Astrocyte (in vitro differentiated cells and primary cell): ENCODE measurements at regions not wholly inside any gene's neighbourhood (a gene's known extent, or its start where the extent isn't known, plus 50 kb on each side); places are given as distances from the start of the nearest gene placed in this dataset.
A peak's percentile ranks its signal among the peaks of the same experiment; 100 is the strongest.

ENCODE experiments used
- DNase-seq: peaks from one replicate; pipeline ENCODE4 v3.0.0-alpha.2; 2010; ENCODE audit warnings: low read depth
- FAIRE-seq: peaks from 2 replicates; lab custom pipeline; 2011; peaks lifted over from hg19 to GRCh38; lab: Jason Lieb, UNC
- H2AFZ ChIP-seq: 2 replicates; pipeline ENCODE4 v1.6.0; 2012; ENCODE audit warnings: low read depth, low read length, inconsistent platforms
- H3K27ac ChIP-seq: 2 replicates; pipeline ENCODE4 v1.5.1; 2011; ENCODE audit warnings: low read depth, low read length, inconsistent platforms
- H3K27me3 ChIP-seq: 2 replicates; pipeline ENCODE4 v1.6.0; 2011; ENCODE audit warnings: low read length, inconsistent platforms; ENCODE audit not compliant: insufficient read depth
- H3K36me3 ChIP-seq: 2 replicates; pipeline ENCODE4 v1.5.1; 2011; ENCODE audit warnings: low read length, inconsistent platforms; ENCODE audit not compliant: insufficient read depth
- H3K4me1 ChIP-seq: 2 replicates; pipeline ENCODE4 v1.5.1; 2011; ENCODE audit warnings: low read length, inconsistent platforms; ENCODE audit not compliant: insufficient read depth
- H3K4me2 ChIP-seq: 2 replicates; pipeline ENCODE4 v1.6.0; 2012; ENCODE audit warnings: low read length, inconsistent platforms
- H3K4me3 ChIP-seq: 2 replicates; pipeline ENCODE4 v1.5.1; 2011; ENCODE audit warnings: low read depth, mild to moderate bottlenecking, low read length, inconsistent platforms; ENCODE audit not compliant: insufficient read depth
- H3K79me2 ChIP-seq: 2 replicates; pipeline ENCODE4 v1.6.0; 2012; ENCODE audit warnings: mild to moderate bottlenecking, low read length, inconsistent platforms; ENCODE audit not compliant: insufficient read depth
- H3K9ac ChIP-seq: 2 replicates; pipeline ENCODE4 v1.6.0; 2012; ENCODE audit warnings: mild to moderate bottlenecking, low read length, inconsistent platforms
- H3K9me3 ChIP-seq: 2 replicates; pipeline ENCODE4 v1.5.1; 2012; ENCODE audit warnings: low read depth, mild to moderate bottlenecking, low read length, inconsistent platforms; ENCODE audit not compliant: insufficient read depth
- H4K20me1 ChIP-seq: 2 replicates; pipeline ENCODE4 v1.6.0; 2012; ENCODE audit warnings: low read length, inconsistent platforms; ENCODE audit not compliant: insufficient read depth
- H3K27ac Mint-ChIP-seq: one replicate; pipeline ENCODE4 v1.8.0; 2021; ENCODE audit warnings: mild to moderate bottlenecking, mixed read lengths; ENCODE audit not compliant: unreplicated experiment
- H3K27me3 Mint-ChIP-seq: one replicate; pipeline ENCODE4 v1.8.0; 2021; ENCODE audit warnings: low read depth, mixed read lengths; ENCODE audit not compliant: unreplicated experiment
- H3K36me3 Mint-ChIP-seq: one replicate; pipeline ENCODE4 v1.8.0; 2021; ENCODE audit warnings: low read depth, mixed read lengths; ENCODE audit not compliant: unreplicated experiment
- H3K4me1 Mint-ChIP-seq: one replicate; pipeline ENCODE4 v1.8.0; 2021; ENCODE audit warnings: low read depth, mixed read lengths; ENCODE audit not compliant: unreplicated experiment
- H3K4me3 Mint-ChIP-seq: one replicate; pipeline ENCODE4 v1.8.0; 2021; ENCODE audit warnings: mild to moderate bottlenecking, moderate library complexity, mixed read lengths; ENCODE audit not compliant: unreplicated experiment
- H3K9me3 Mint-ChIP-seq: one replicate; pipeline ENCODE4 v1.8.0; 2021; ENCODE audit warnings: mild to moderate bottlenecking, mixed read lengths; ENCODE audit not compliant: unreplicated experiment
- CTCF ChIP-seq: IDR thresholded peaks from 2 replicates; pipeline ENCODE4 v1.5.1; 2011; ENCODE audit warnings: low read depth, mild to moderate bottlenecking, inconsistent platforms, low read length, moderate library complexity; ENCODE audit not compliant: insufficient read depth
- EZH2 ChIP-seq: IDR thresholded peaks from 2 replicates; pipeline ENCODE4 v1.6.1; 2012; ENCODE audit warnings: mild to moderate bottlenecking, low read length, inconsistent platforms; ENCODE audit not compliant: insufficient read depth

- H3K27me3 Mint-ChIP-seq = no peaks in the 10 kb centered on the region
- DNase-seq (peak; percentile 68), FAIRE-seq (no peak)
- Histone ChIP-seq H3K4me1 (no peaks in the 10 kb centered on the region), H3K4me3 (no peak overlapping the region), H3K4me2 (no peak overlapping the region), H2AFZ (no peak overlapping the region), H3K9me3 (no peaks in the 10 kb centered on the region), H3K9ac (no peak overlapping the region), H3K27ac (no peak overlapping the region), H4K20me1 (no peaks in the 10 kb centered on the region), H3K79me2 (no peaks in the 10 kb centered on the region), H3K27me3 (no peaks in the 10 kb centered on the region), H3K36me3 (no peaks in the 10 kb centered on the region)
- H3K4me3 Mint-ChIP-seq = no peak overlapping the region
- H3K36me3 Mint-ChIP-seq = no peaks in the 10 kb centered on the region
- H3K9me3 Mint-ChIP-seq = no peaks in the 10 kb centered on the region
- no peak overlapping the region for H3K27ac Mint-ChIP-seq
- TF ChIP-seq EZH2 = no peak
- TF ChIP-seq CTCF = no peak
- no peaks in the 10 kb centered on the region for H3K4me1 Mint-ChIP-seq
Observed at GRCh38 chr3:105166893-105167292, 199.8 kb upstream of the ALCAM start.

- no peak for FAIRE-seq
- no peak overlapping the region for H3K4me3 Mint-ChIP-seq
Observed at GRCh38 chr3:105170423-105170822, 196.3 kb upstream of the ALCAM start.

More at GRCh38 chr3:105170423-105170822, 196.3 kb upstream of the ALCAM start:
- Histone ChIP-seq H3K79me2 (no peaks in the 10 kb centered on the region), H3K36me3 (no peaks in the 10 kb centered on the region), H4K20me1 (no peaks in the 10 kb centered on the region), H3K27ac (no peak overlapping the region), H3K9me3 (no peaks in the 10 kb centered on the region), H3K9ac (no peak overlapping the region), H3K4me2 (no peak overlapping the region), H3K27me3 (no peaks in the 10 kb centered on the region), H3K4me3 (no peak overlapping the region), H2AFZ (no peak overlapping the region), H3K4me1 (no peaks in the 10 kb centered on the region)
- Mint-ChIP-seq H3K27me3 (no peaks in the 10 kb centered on the region), H3K9me3 (no peaks in the 10 kb centered on the region), H3K4me1 (no peaks in the 10 kb centered on the region), H3K36me3 (no peaks in the 10 kb centered on the region), H3K27ac (no peak overlapping the region)
- TF ChIP-seq EZH2 (no peak), CTCF (no peak)
- no peak for DNase-seq
